Liver (tissue), 8 donors: ENCODE measurements at regions not wholly inside any gene's neighbourhood (a gene's known extent, or its start where the extent isn't known, plus 50 kb on each side); places are given as distances from the start of the nearest gene placed in this dataset.

ENCODE experiments used
- DNase-seq: peaks from one replicate; pipeline ENCODE4 v3.0.0-alpha.2; 2017; ENCODE audit warnings: low spot score
- H3K27ac ChIP-seq, 2 donors: one replicate each; pipeline ENCODE4 v1.7.0; 2013; ENCODE audit warnings: inconsistent platforms in 2 of 2, low read length in 2 of 2, control low read depth in 1 of 2, low read depth in 1 of 2, mild to moderate bottlenecking in 1 of 2
- H3K27me3 ChIP-seq, 4 donors: one replicate each; pipeline versions ENCODE4 v1.6.1 to v1.7.0; 2013; ENCODE audit warnings: low read length in 3 of 4, inconsistent platforms in 1 of 4, mild to moderate bottlenecking in 1 of 4, moderate library complexity in 1 of 4; ENCODE audit not compliant: control insufficient read depth in 4 of 4, insufficient read depth in 4 of 4
- H3K36me3 ChIP-seq, 4 donors: one replicate each; pipeline versions ENCODE4 v1.6.1 to v1.7.0; 2013; ENCODE audit warnings: low read length in 3 of 4, mild to moderate bottlenecking in 3 of 4, low read depth in 1 of 4, moderate library complexity in 1 of 4; ENCODE audit not compliant: control insufficient read depth in 4 of 4, insufficient read depth in 3 of 4
- H3K4me1 ChIP-seq, 4 donors: one replicate each; pipeline versions ENCODE4 v1.6.1 to v1.7.0; 2013; ENCODE audit warnings: low read length in 3 of 4, mild to moderate bottlenecking in 3 of 4, moderate library complexity in 1 of 4; ENCODE audit not compliant: control insufficient read depth in 4 of 4, insufficient read depth in 4 of 4
- H3K4me3 ChIP-seq, 3 donors: one replicate each; pipeline versions ENCODE4 v1.6.1 to v1.7.0; 2013; ENCODE audit warnings: low read length in 3 of 3, control low read depth in 1 of 3, low read depth in 1 of 3, mild to moderate bottlenecking in 1 of 3
- H3K9ac ChIP-seq, 2 donors: one replicate each; pipeline ENCODE4 v1.7.0; 2013; ENCODE audit warnings: low read length in 2 of 2, mild to moderate bottlenecking in 2 of 2, moderate library complexity in 2 of 2, control low read depth in 1 of 2, low read depth in 1 of 2
- H3K9me3 ChIP-seq, 4 donors: one replicate each; pipeline versions ENCODE4 v1.6.1 to v1.7.0; 2013; ENCODE audit warnings: low read length in 3 of 4; ENCODE audit not compliant: control insufficient read depth in 4 of 4
- EGR1 ChIP-seq, 2 donors: IDR thresholded peaks; 2 replicates each; pipeline ENCODE4 v1.6.1; 2016 to 2018; ENCODE audit warnings: antibody characterized with exemption in 2 of 2, low read depth in 2 of 2
- FOXA1 ChIP-seq: IDR thresholded peaks from 2 replicates; pipeline ENCODE4 v1.6.1; 2016; ENCODE audit warnings: antibody characterized with exemption
- FOXA2 ChIP-seq: IDR thresholded peaks from 2 replicates; pipeline ENCODE4 v1.6.1; 2016; ENCODE audit warnings: antibody characterized with exemption
- GABPA ChIP-seq, 2 donors: IDR thresholded peaks in 1 of 2; conservative IDR thresholded peaks in 1 of 2; 2 replicates each; pipeline ENCODE4 v1.6.1; 2016; ENCODE audit warnings: antibody characterized with exemption in 2 of 2, mild to moderate bottlenecking in 1 of 2, moderate library complexity in 1 of 2
- HNF4A ChIP-seq, 2 donors: conservative IDR thresholded peaks; 2 replicates each; pipeline ENCODE4 v1.6.1; 2016; ENCODE audit warnings: antibody characterized with exemption in 2 of 2, mild to moderate bottlenecking in 2 of 2
- HNF4G ChIP-seq: IDR thresholded peaks from 2 replicates; pipeline ENCODE4 v1.6.1; 2016; ENCODE audit warnings: antibody characterized with exemption
- JUND ChIP-seq, 2 donors: IDR thresholded peaks; 2 replicates each; pipeline ENCODE4 v1.6.1; 2016; ENCODE audit warnings: antibody characterized with exemption in 2 of 2
- NR2F2 ChIP-seq: IDR thresholded peaks from 2 replicates; pipeline ENCODE4 v1.6.1; 2016; ENCODE audit warnings: antibody characterized with exemption
- RAD21 ChIP-seq, 2 donors: IDR thresholded peaks; 2 replicates each; pipeline ENCODE4 v1.6.1; 2016; ENCODE audit warnings: antibody characterized with exemption in 2 of 2, mild to moderate bottlenecking in 2 of 2
- RXRA ChIP-seq, 2 donors: IDR thresholded peaks; 2 replicates each; pipeline ENCODE4 v1.6.1; 2017 to 2018; ENCODE audit warnings: antibody characterized with exemption in 2 of 2, mild to moderate bottlenecking in 1 of 2
- SP1 ChIP-seq: IDR thresholded peaks from 2 replicates; pipeline ENCODE4 v1.6.1; 2018; ENCODE audit warnings: antibody characterized with exemption, mild to moderate bottlenecking
- TAF1 ChIP-seq: conservative IDR thresholded peaks from 2 replicates; pipeline ENCODE4 v1.6.1; 2016; ENCODE audit warnings: antibody characterized with exemption, mild to moderate bottlenecking
- YY1 ChIP-seq: IDR thresholded peaks from 2 replicates; pipeline ENCODE4 v1.6.1; 2016; ENCODE audit warnings: antibody characterized with exemption, mild to moderate bottlenecking
- WGBS: extraction: QIAGEN DNeasy Blood & Tissue Kit; methylation state at CpG from one replicate; pipeline ENCODE4 v1.1.7; 2013; 5-methylcytosine and 5-hydroxymethylcytosine counted together
- TF ChIP-seq, protein P1 (sequence below): fragments of 150-350 bp; IDR thresholded peaks from 2 replicates; pipeline ENCODE4 v1.5.1; 2017; ENCODE audit warnings: improper control_type of control experiment, low read depth, low read length; ENCODE audit not compliant: missing input control
- TF ChIP-seq, protein P2 (sequence below): IDR thresholded peaks from 2 replicates; pipeline ENCODE4 v1.6.1; 2016; ENCODE audit warnings: antibody characterized with exemption
- TF ChIP-seq, protein P3 (sequence below): IDR thresholded peaks from 2 replicates; pipeline ENCODE4 v1.6.1; 2016; ENCODE audit warnings: antibody characterized with exemption
- TF ChIP-seq, protein P4 (sequence below): IDR thresholded peaks from 2 replicates; pipeline ENCODE4 v1.6.1; 2016; ENCODE audit warnings: antibody characterized with exemption
- TF ChIP-seq, protein P5 (sequence below): IDR thresholded peaks from 2 replicates; pipeline ENCODE4 v1.6.1; 2016; ENCODE audit warnings: antibody characterized with exemption, mild to moderate bottlenecking
- donor health status: healthy.
- donor health status: healthy.
- donor health status: healthy.
- donor health status: healthy.
- donor health status: healthy.

DNA sequence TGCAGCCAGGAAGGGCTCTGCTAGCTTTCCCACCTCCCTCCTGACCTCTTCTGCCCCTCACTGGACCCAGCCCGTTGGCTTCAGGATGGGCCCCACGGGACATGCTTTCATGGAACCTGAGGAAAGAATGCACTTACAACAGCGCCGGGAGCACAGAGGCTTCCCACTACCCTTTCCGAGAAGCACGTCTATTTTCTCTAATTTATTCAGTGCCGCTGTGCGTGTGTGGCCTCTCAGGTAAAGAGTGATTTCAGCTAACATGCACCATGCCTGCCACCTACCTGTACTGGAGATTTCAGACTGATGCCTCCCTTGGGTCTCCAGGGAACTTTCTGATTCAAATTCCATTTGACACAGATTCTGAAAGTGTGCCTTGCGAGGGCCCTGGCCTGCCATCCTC is 140.1 kb downstream of the CYLD start:
- H3K4me1 ChIP-seq, result peaks cover 4 to 14% (median 5%) of the 10 kb centered on the region in 4 donors
- H3K9me3 ChIP-seq, result no peaks in the 10 kb centered on the region
- no peaks in the 10 kb centered on the region for H3K36me3 ChIP-seq
- WGBS, result 85% methylated on average over 9 of the region's 9 CpGs
- TF ChIP-seq RAD21 (IDR thresholded peaks at IDR 0.05) (peak in 1 of 2 donors; percentile 56), SP1 (no peak)
- no peak overlapping the region for H3K4me3 ChIP-seq
- DNase-seq, result no peak
- no peak overlapping the region for H3K9ac ChIP-seq
- no peak overlapping the region for H3K27ac ChIP-seq
- H3K27me3 ChIP-seq, result no peaks in the 10 kb centered on the region

DNA sequence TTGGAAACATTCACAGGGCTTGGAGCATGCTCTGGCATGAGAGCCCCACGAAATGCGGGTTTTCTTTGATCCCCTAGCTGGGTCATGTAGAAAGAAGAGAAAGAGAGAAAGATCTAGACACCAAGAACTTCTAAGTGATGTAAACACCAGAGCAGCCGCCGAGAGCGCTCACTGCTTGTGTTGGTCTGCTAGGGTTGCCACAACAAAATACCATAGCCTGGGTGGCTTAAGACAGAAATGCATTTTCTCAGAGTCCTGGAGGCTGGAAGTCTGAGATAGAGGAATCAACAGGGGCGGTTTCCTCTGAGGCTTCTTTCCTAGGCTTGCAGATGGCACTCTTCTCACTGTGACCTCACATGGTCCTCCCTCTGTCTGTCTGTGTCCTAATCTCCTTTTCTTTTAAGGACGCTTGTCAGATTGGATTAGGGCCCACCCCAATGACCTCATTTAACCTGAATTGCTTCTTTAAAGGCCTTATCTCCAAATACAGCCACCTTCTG is 139.5 kb downstream of the CYLD start:
- Histone ChIP-seq H3K4me1 (peaks cover 4 to 14% (median 5%) of the 10 kb centered on the region in 4 donors), H3K36me3 (no peaks in the 10 kb centered on the region), H3K27ac (no peak overlapping the region), H3K27me3 (no peaks in the 10 kb centered on the region), H3K9ac (no peak overlapping the region), H3K4me3 (no peak overlapping the region), H3K9me3 (no peaks in the 10 kb centered on the region)
- 86% methylated on average over 7 of the region's 7 CpGs for WGBS
- TF ChIP-seq FOXA1, result no peak
- no peak for TF ChIP-seq YY1
- no peak for TF ChIP-seq EGR1 (IDR thresholded peaks at IDR 0.05; ENCODE audit: low read depth in 2 of 2)
- TF ChIP-seq RAD21 (IDR thresholded peaks at IDR 0.05), result no peak
- no peak for TF ChIP-seq FOXA2
- no peak for TF ChIP-seq GABPA (IDR thresholded peaks at IDR 0.05 in 1 of 2, conservative IDR thresholded peaks at IDR 0.05 in 1 of 2)
- TF ChIP-seq SP1, result no peak
- TF ChIP-seq, protein P1, sequence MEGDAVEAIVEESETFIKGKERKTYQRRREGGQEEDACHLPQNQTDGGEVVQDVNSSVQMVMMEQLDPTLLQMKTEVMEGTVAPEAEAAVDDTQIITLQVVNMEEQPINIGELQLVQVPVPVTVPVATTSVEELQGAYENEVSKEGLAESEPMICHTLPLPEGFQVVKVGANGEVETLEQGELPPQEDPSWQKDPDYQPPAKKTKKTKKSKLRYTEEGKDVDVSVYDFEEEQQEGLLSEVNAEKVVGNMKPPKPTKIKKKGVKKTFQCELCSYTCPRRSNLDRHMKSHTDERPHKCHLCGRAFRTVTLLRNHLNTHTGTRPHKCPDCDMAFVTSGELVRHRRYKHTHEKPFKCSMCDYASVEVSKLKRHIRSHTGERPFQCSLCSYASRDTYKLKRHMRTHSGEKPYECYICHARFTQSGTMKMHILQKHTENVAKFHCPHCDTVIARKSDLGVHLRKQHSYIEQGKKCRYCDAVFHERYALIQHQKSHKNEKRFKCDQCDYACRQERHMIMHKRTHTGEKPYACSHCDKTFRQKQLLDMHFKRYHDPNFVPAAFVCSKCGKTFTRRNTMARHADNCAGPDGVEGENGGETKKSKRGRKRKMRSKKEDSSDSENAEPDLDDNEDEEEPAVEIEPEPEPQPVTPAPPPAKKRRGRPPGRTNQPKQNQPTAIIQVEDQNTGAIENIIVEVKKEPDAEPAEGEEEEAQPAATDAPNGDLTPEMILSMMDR, result no peak
- TF ChIP-seq RXRA (IDR thresholded peaks at IDR 0.05), result no peak
- TF ChIP-seq, protein P2, sequence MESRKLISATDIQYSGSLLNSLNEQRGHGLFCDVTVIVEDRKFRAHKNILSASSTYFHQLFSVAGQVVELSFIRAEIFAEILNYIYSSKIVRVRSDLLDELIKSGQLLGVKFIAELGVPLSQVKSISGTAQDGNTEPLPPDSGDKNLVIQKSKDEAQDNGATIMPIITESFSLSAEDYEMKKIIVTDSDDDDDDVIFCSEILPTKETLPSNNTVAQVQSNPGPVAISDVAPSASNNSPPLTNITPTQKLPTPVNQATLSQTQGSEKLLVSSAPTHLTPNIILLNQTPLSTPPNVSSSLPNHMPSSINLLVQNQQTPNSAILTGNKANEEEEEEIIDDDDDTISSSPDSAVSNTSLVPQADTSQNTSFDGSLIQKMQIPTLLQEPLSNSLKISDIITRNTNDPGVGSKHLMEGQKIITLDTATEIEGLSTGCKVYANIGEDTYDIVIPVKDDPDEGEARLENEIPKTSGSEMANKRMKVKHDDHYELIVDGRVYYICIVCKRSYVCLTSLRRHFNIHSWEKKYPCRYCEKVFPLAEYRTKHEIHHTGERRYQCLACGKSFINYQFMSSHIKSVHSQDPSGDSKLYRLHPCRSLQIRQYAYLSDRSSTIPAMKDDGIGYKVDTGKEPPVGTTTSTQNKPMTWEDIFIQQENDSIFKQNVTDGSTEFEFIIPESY, result no peak
- TF ChIP-seq, protein P3, sequence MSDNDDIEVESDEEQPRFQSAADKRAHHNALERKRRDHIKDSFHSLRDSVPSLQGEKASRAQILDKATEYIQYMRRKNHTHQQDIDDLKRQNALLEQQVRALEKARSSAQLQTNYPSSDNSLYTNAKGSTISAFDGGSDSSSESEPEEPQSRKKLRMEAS, result no peak
- TF ChIP-seq JUND (IDR thresholded peaks at IDR 0.05), result no peak
- TF ChIP-seq HNF4G, result no peak
- DNase-seq, result no peak

DNA sequence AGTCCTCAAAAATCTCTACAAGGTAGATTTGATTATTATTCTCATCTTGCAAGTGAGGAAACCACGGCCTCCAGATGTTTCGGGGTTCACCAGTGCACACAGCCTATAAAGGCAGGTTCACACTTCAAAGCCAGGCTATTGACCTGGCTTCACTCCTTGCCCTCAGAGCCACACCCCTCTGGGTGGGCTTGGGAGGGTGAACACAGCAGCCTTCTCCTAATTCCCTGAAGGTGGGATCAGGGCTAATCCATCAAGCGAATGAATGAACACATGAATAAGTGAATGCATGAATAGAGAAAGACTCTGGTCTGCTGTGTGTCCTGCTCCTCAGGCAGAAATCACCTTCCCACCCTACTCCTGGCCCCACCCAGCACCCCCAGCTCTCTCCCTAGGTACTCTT is 139.0 kb downstream of the CYLD start:
- Histone ChIP-seq H3K4me1 (peaks cover 4 to 14% (median 5%) of the 10 kb centered on the region in 4 donors), H3K36me3 (no peaks in the 10 kb centered on the region), H3K9me3 (no peaks in the 10 kb centered on the region), H3K27ac (peak overlapping the region in 1 of 2 donors; percentile 48), H3K27me3 (no peaks in the 10 kb centered on the region), H3K4me3 (no peak overlapping the region), H3K9ac (no peak overlapping the region)
- WGBS, result 93% methylated on average over 3 of the region's 3 CpGs
- TF ChIP-seq, protein P4, sequence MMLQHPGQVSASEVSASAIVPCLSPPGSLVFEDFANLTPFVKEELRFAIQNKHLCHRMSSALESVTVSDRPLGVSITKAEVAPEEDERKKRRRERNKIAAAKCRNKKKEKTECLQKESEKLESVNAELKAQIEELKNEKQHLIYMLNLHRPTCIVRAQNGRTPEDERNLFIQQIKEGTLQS, result no peak
- no peak for TF ChIP-seq FOXA1
- no peak for TF ChIP-seq SP1
- TF ChIP-seq, protein P2, result no peak
- no peak for TF ChIP-seq GABPA (IDR thresholded peaks at IDR 0.05 in 1 of 2, conservative IDR thresholded peaks at IDR 0.05 in 1 of 2)
- TF ChIP-seq RAD21 (IDR thresholded peaks at IDR 0.05), result no peak
- no peak for TF ChIP-seq HNF4A (conservative IDR thresholded peaks at IDR 0.05)
- TF ChIP-seq EGR1 (IDR thresholded peaks at IDR 0.05; ENCODE audit: low read depth in 2 of 2), result no peak
- TF ChIP-seq, protein P5, sequence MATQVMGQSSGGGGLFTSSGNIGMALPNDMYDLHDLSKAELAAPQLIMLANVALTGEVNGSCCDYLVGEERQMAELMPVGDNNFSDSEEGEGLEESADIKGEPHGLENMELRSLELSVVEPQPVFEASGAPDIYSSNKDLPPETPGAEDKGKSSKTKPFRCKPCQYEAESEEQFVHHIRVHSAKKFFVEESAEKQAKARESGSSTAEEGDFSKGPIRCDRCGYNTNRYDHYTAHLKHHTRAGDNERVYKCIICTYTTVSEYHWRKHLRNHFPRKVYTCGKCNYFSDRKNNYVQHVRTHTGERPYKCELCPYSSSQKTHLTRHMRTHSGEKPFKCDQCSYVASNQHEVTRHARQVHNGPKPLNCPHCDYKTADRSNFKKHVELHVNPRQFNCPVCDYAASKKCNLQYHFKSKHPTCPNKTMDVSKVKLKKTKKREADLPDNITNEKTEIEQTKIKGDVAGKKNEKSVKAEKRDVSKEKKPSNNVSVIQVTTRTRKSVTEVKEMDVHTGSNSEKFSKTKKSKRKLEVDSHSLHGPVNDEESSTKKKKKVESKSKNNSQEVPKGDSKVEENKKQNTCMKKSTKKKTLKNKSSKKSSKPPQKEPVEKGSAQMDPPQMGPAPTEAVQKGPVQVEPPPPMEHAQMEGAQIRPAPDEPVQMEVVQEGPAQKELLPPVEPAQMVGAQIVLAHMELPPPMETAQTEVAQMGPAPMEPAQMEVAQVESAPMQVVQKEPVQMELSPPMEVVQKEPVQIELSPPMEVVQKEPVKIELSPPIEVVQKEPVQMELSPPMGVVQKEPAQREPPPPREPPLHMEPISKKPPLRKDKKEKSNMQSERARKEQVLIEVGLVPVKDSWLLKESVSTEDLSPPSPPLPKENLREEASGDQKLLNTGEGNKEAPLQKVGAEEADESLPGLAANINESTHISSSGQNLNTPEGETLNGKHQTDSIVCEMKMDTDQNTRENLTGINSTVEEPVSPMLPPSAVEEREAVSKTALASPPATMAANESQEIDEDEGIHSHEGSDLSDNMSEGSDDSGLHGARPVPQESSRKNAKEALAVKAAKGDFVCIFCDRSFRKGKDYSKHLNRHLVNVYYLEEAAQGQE, result no peak
- TF ChIP-seq YY1, result no peak
- TF ChIP-seq RXRA (IDR thresholded peaks at IDR 0.05), result no peak
- TF ChIP-seq TAF1, result no peak
- no peak for TF ChIP-seq NR2F2
- no peak for TF ChIP-seq JUND (IDR thresholded peaks at IDR 0.05)
- no peak for TF ChIP-seq FOXA2
- no peak for DNase-seq
